ENCODE measurements at regions not wholly inside any gene's neighbourhood (a gene's known extent, or its start where the extent isn't known, plus 50 kb on each side); places are given as distances from the start of the nearest gene placed in this dataset.

GRCh38 chr10:122754491-122755235 lies 55.0 kb upstream of the C10orf120 start:
- TF ChIP-seq EZH2phosphoT487 (IDR thresholded peaks at IDR 0.05; ENCODE audit: borderline replicate concordance, low read depth, low read length) (no peak), CTCF (conservative IDR thresholded peaks at IDR 0.05; ENCODE audit: low read length) (no peak)
